Stimulated activated CD8-positive, alpha-beta memory T cell treated with anti-CD3 and anti-CD28 coated beads, Interleukin-2, amount 100 ng/mL, for 1 hour (primary cell): ENCODE measurements at regions not wholly inside any gene's neighbourhood (a gene's known extent, or its start where the extent isn't known, plus 50 kb on each side); places are given as distances from the start of the nearest gene placed in this dataset.

Experiments
- DNase-seq, 2 donors: peaks; one replicate each; pipeline ENCODE4 v3.0.0-alpha.2; 2020; ENCODE audit warnings: low read depth in 2 of 2

- no peak for DNase-seq
These were observed 312.2 kb upstream of the MGAT5 start for GRCh38 chr2:133941666-133942065.

- DNase-seq, result no peak
These were observed 311.5 kb upstream of the MGAT5 start for GRCh38 chr2:133942398-133942797.

- DNase-seq, result no peak
These were observed 310.8 kb upstream of the MGAT5 start for GRCh38 chr2:133943108-133943507.

GRCh38 chr2:133945089-133945488, 308.8 kb upstream of the MGAT5 start:
- DNase-seq, result no peak

GRCh38 chr2:133947057-133947456, 306.8 kb upstream of the MGAT5 start:
- DNase-seq, result no peak

- DNase-seq, result no peak
These were observed 305.1 kb upstream of the MGAT5 start for GRCh38 chr2:133948610-133949290.

GRCh38 chr2:133949595-133949994, 304.3 kb upstream of the MGAT5 start:
- no peak for DNase-seq

- no peak for DNase-seq
These were observed 302.7 kb upstream of the MGAT5 start for GRCh38 chr2:133951209-133951608.

GRCh38 chr2:133952420-133952819, 301.5 kb upstream of the MGAT5 start:
- DNase-seq, result no peak

- DNase-seq, result no peak
These were observed 301.0 kb upstream of the MGAT5 start for GRCh38 chr2:133952896-133953295.

- no peak for DNase-seq
These were observed 300.3 kb upstream of the MGAT5 start for GRCh38 chr2:133953524-133953923.

- DNase-seq, result no peak
These were observed 299.2 kb upstream of the MGAT5 start for GRCh38 chr2:133954636-133955035.

GRCh38 chr2:133955169-133955568, 298.7 kb upstream of the MGAT5 start:
- DNase-seq, result no peak

- no peak for DNase-seq
These were observed 297.4 kb upstream of the MGAT5 start for GRCh38 chr2:133956434-133956935.

GRCh38 chr2:133957724-133958480, 296.0 kb upstream of the MGAT5 start:
- no peak for DNase-seq

- no peak for DNase-seq
These were observed 294.8 kb upstream of the MGAT5 start for GRCh38 chr2:133959066-133959465.

GRCh38 chr2:133966720-133967304, 287.1 kb upstream of the MGAT5 start:
- DNase-seq, result no peak

GRCh38 chr2:133967326-133967725, 286.5 kb upstream of the MGAT5 start:
- DNase-seq, result no peak

GRCh38 chr2:133968446-133968845, 285.4 kb upstream of the MGAT5 start:
- DNase-seq, result no peak

GRCh38 chr2:133970641-133971040, 283.2 kb upstream of the MGAT5 start:
- no peak for DNase-seq

- DNase-seq, result no peak
These were observed 281.6 kb upstream of the MGAT5 start for GRCh38 chr2:133972297-133972696.

- no peak for DNase-seq
These were observed 281.1 kb upstream of the MGAT5 start for GRCh38 chr2:133972786-133973185.

- no peak for DNase-seq
These were observed 279.5 kb upstream of the MGAT5 start for GRCh38 chr2:133974353-133974752.
